B cell (primary cell): ENCODE measurements at regions not wholly inside any gene's neighbourhood (a gene's known extent, or its start where the extent isn't known, plus 50 kb on each side); places are given as distances from the start of the nearest gene placed in this dataset.

Experiments used
- CTCF ChIP-seq: fragments of 200-600 bp; IDR thresholded peaks from one replicate; pipeline ENCODE4 v1.8.0; 2022; ENCODE audit warnings: antibody characterized with exemption, mild to moderate bottlenecking
- EZH2 ChIP-seq: IDR thresholded peaks from 2 replicates; pipeline ENCODE4 v1.6.1; 2012; ENCODE audit warnings: borderline replicate concordance, low read depth, mild to moderate bottlenecking, moderate library complexity, low read length; ENCODE audit not compliant: insufficient read depth, poor library complexity, severe bottlenecking

GRCh38 chr6:8872589-8872988, 437.2 kb upstream of the SLC35B3 start:
- TF ChIP-seq CTCF (no peak), EZH2 (no peak)
